Hepatic stellate cell (primary cell): ENCODE measurements at regions not wholly inside any gene's neighbourhood (a gene's known extent, or its start where the extent isn't known, plus 50 kb on each side); places are given as distances from the start of the nearest gene placed in this dataset.
"Not testable (repeated sequence)": the region's sequence is repeated elsewhere in the genome, so short reads cannot be mapped to it uniquely, and the experiment has no call there.

ENCODE experiments used
- DNase-seq: peaks from one replicate; pipeline ENCODE4 v3.0.0; 2011; ENCODE audit warnings: low spot score

DNA sequence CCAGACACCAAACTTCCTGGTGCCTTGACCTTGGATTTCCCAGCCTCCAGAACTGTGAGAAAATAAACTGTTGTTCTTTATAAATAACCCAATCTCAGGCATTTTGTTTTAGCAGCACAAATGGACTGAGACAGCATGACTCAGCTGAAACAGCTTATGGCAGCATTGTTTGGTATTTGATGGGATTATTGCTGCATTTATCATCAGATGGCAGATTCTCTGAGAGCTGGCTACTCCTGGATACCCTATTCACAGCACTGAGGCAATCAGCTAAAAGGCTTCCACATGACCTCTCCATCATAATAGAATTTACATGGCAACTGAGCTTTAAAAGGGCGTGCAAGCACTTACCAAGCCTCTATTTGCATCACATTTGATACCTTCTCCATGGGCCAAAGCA, 623.1 kb upstream of the CPEB2 start:
- DNase-seq: no peak

DNA sequence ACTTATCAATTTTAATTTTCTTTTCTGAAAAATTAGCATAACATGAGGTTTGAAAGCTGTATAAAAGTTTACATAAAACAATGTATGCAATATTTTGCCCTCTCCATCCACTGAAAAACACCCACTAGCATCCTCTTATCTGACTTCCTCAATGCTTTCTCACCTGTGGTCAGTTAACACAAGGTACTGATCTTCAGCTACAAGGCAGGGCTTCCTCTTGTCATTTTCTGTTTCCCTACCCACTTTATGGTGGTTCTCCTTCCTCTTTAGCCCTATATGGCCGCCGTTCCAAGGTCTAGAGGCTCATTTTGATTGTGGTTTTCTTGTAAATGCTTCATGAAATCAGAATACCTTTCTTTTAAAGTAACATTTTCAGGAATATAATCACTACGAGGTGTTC, 618.6 kb upstream of the CPEB2 start:
- DNase-seq: no peak

DNA sequence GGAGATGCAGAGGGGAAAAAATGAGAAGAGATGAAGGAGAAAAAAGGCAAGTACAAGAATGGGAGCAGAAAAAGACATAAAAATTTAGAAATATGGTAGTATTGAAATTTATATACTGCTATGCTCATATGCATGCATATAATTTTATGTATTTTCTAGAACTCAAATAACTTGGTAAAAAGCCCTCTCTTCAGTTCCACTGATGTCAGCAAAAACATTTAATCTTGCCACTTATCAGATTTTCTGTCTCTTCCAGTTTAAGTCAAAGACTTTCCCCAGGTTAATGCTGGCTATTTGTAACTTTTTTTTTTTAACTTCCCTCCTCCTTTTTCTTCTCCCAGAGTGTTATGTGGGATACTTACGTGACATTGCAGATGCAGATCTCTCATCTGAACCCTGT, 617.5 kb upstream of the CPEB2 start:
- no peak for DNase-seq

DNA sequence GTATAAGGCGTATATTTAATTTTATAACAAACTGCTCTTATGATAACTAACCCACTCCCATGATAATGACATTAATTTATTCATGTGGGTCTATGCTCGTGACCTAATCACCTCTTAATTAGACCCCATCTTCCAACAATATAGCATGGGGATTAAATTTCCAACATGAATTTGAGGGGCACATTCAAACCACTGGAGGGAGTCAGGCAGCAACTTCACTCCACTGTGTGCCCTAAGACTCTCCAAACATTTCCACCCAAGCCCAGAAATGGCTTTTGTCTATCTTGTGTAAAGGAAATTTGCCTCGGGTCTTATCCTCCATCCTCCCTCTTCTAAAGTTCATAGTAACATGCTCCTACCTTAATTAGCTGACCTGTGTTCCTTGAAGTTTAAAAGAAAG, 616.1 kb upstream of the CPEB2 start:
- no peak for DNase-seq

DNA sequence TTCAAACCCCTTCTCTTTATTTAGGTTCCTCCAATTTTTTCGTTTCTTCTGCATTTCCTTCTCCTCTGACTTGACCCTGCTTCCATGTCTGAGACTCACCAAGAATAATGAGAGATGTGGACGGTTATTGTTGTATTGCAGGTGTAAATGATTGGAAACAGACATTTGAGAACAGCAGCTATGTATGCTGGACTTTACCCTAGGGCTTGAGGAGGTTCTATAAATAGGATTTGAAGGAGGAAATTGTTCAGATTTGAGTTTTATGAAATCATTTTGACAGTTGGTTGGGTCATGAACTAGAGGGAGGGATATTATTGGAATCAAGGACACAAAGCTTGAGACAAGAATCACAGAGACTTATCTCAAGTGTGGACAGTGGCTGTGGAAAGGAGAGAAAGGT, 614.6 kb upstream of the CPEB2 start:
- DNase-seq: no peak

DNA sequence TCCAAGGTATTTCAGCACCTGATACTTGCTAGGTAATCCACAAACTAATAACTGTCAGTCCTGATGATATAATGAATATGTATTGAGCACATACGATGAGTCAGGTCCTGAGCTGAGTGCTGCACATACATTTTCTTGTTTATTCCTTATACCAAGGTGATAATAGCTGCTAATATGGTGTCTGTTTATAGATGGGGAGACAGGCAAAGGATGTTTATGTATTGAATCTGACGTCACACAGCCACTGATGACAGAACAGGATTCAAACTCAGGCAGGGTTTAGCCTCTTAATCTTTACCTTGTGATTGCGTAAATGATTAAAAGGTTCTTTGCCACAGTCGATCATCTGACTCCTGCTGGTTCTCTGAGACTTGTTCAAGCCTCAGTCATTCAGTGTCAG, 609.9 kb upstream of the CPEB2 start:
- no peak for DNase-seq

DNA sequence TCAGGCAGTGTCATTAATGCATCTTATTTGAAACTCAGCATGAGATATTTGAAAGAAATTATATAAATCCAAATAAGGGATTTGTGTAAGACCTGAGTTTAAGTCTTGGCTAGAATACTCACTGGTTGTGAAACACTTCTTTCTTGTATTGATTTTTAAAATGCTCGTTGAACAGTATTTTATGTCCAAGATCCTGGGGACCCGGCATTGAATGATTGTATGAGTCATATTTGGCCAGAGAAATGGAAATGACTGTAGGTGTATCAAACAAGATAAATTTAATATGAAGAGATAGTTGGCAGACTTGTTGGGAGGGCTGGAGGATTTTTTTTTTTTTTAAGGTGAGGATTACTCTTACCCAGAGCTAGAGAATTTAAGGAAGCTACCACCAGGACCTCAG, 606.1 kb upstream of the CPEB2 start:
- no peak for DNase-seq

DNA sequence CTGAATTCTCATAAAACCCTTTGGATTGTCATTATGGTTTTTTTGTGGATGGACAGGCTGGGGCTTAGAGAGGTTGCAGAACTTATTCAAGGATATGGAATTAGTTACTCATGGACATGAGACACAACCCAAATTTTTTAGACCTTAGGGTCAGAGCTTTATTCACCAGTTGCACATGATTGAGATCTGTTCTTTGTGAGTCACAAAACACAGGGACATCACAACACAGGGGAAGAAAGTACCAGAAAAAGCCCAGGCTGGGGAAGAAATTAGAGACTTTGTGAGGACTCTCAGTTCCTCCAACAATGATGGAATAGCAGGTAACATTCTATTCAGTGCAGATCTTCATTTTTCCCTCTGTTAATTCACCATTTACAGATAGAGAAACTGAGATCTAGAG, 602.4 kb upstream of the CPEB2 start:
- DNase-seq: no peak

DNA sequence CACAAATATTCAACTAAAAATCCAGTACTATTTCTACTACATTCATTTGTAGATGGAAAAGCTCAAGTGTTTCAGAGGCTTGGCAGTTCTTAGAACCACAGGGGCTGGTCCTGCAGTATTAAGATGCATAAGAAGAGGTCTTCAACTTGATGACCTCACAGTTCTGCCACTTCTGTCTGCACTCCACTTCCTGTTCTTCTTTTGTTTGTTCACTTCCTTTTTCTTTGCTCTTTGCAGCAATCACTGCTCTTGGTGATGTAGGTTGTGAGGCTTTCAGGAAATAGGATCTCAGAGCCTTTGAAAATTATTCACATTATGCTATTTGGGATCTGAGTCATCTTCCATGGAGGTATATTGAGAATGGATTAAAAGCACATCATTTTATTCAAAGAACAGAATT, 602.0 kb upstream of the CPEB2 start:
- DNase-seq: no peak

DNA sequence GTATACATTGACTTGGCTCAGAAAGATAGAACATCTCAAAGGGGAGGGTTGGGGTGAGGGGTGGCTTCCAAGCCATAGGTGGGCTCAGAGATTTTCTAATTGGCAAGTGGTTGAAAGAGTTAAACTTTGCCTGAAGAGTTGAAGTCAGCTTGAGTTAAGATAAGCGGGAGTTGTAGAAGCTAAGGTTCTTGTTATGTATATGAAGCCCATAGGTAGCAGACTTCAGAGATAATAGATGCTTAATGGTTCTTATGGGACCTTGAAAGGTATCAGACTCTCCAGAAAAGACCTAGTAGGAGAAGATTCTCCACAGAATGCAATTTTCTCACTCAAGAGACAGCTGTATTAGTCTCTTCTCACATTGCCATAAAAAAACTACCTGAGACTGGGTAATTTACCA, 599.1 kb upstream of the CPEB2 start:
- no peak for DNase-seq

DNA sequence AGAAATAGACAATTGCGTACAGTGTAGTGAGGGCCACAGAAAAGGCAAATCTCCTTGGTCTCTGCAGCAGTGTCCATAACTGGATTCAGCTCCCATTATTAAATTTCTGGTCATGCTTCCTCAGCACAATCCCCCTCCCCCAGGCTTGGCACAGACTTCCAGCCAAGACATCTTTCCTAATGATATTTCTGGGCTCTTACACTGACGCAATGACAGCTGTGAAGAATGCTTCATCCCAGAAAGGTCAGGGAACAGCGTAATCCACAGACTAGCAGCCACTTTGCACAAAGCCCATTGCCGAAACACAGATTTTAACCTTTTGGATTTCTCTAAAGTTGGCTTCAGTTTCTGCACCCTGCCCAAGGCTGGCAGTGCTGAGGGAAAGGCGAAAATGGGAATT, 597.6 kb upstream of the CPEB2 start:
- no peak for DNase-seq

DNA sequence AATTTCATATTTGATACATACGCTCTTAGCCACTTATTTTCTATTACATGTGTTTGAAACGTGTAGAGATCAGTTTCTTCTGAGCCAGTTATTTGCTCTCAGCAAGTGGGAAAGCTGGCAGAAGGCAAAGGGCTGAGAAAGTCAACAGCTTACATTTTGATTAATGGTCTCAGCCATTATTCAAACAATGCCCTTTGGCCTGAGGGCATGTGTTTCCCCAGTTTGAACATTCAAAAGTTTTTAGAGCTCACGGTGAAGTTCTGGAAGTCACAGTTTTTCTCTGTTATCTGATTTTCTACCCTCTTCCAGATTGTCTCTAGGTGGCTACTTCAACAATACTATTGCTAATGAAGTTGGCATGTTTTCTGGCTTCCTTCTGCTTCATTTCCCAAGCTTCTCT, 591.8 kb upstream of the CPEB2 start:
- no peak for DNase-seq

DNA sequence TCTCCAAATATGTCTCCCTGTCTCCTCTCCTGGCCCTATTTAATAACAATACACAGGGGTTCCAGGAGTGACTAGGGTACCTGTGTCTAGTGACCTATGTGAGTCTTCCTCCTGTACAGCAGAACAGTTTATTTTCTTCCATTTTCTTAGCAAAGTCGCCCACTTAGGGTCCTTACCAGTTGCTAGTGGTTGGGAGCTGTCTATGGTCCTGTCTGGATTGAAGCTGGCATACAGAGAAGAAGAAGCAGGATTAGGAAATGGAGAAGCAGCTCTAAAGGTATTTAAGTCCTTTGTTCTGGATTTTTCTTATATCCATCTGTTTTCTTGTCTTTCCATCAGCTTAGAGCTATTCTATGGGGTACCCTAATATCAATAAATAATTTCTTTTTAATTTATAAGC, 587.1 kb upstream of the CPEB2 start:
- no peak for DNase-seq

DNA sequence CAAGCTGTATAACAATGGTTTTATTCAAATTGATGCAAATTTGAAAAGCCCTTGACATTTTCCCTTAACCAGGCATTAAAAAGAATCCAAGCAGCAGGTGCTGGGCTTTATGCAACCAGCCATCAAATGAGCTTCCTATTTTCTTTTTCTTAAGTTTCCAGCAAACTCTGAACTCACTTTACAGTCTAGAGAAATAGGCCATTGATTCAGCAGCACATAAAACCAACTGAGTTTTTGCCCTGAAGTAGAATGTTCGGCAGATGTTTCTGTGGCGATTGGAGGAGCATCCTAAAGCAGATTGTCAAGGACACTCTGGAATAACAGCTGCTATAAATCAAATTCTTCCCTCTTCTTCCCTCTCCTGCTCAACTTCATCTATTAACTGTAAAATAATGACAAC, 582.8 kb upstream of the CPEB2 start:
- no peak for DNase-seq

DNA sequence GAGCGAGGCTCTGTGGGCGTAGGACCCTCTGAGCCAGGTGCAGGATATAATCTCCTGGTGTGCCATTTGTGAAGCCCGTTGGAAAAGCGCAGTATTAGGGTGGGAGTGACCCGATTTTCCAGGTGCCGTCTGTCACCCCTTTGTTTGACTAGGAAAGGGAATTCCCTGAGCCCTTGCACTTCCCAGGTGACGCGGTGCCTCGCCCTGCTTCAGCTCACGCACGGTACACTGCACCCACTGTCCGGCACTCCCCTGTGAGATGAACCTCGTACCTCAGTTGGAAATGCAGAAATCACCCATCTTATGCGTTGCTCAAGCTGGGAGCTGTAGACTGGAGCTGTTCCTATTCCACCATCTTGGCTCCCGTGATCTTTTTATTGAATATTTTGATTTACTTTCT, 576.0 kb upstream of the CPEB2 start:
- DNase-seq: not testable (repeated sequence)

DNA sequence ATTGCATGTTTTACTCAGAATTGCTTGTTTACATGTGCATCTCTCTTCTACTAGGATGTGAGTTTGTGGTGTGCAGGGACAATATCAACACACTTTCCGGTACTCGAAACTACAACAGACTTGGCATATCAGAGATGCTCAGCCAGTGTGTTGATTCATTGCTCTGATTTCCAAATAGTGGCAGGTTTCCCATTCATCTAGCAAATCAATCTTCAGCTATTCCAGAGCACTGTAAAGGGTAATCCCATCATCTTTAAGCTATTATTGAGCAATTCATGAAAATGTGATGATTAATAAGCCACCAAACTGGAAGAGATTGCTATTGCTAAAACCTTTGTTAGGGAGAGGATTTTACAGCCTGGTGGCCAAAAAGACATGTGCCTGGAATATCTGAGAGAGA, 574.2 kb upstream of the CPEB2 start:
- DNase-seq: no peak

DNA sequence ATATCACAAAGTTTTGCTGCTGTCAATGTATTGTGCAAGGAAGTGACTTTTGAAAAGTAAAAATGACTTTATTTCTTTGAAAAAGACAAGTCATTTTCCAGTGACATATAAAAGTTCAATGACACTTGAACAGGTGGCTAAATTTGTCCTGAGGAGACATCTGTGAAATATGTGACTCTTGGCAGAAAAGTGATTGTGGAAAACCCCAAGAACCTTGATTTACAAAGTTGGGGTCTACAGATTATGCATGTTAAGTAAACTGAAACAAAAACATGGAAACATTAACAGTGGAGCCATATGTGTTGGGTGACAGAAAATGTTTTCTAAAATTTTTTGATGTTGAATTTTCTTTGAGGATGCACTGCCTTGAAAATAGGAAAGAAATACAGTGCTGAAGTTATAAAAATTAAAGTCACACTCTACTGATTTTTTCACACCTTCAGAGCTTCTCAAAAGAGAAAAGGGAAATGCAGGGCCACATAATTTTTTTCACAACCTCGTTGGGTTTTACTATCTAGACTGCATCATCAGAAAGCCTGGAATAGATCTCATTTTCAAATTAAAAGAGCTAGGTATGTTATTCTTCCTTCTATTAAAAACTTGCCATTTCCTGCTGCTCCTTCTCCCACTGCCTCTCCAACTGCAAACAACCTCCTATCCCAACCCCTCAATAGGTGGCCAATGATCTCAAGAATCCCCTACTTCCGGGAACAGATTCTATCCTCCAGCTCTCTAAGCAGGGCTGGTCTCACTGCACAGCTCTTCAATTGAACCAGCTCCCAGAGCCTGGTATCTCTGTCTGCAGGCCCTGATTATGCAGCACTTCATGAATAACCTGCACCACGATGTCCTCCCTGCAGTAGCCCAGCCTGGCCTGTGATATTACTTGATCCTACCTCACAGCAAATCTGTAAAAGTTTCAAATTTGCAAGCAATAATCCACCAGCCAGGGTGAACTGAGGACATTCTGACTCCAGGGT, 570.8 kb upstream of the CPEB2 start:
- DNase-seq: no peak

DNA sequence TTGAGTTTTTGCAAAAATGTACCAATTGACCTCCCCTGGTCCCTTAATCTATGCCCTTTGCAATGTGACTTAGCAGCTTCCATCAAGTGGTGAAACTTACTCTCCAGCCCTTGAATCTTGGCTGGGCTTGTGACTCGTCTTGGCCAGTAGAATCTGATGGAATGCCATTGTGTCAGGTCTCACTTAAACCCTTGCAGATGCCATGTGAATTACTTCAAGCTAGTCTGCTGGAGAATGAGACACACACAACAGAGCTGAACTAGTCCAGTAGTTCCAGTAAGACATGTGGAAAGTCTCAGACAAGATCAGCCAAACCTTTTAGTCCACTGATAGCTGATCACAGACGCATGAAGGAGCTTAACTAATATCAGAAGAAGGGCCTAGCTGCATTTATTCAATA, 567.8 kb upstream of the CPEB2 start:
- no peak for DNase-seq

DNA sequence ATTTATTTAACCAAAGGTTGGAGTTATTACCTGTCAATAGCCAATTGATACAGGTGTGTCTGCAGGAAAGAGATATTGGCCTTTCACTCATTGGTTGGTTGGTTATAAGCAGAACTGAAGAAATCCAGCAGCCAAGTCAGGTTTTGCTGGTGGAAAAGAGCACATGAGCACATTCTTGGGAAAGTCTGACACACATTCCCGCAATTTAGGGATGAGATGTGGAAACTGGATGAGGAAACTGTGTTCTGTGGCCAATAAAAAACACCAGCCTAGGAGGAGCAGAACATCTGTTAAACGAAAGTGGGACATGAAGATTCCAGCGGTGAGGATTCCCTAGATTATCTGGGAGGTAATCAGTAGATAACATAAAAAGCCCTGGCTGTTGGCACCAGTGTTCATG, 567.4 kb upstream of the CPEB2 start:
- no peak for DNase-seq

DNA sequence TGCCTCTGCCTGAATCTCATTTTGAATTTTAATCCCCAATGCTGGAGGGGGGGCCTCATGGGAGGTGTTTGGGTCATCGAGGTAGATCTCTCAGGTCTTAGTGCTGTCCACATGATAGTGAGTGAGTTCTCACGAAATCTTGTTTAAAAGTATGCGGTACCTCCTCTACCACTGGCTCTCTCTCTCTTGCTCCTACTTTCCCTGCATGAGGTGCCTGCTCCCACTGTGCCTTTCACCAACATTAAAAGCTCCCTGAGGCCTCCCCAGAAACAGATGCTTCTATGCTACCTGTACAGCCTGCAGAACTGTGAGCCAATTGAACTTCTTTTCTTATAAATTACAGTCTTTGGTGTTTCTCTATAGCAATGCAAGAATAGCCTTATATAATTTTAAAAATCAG, 560.7 kb upstream of the CPEB2 start:
- no peak for DNase-seq

DNA sequence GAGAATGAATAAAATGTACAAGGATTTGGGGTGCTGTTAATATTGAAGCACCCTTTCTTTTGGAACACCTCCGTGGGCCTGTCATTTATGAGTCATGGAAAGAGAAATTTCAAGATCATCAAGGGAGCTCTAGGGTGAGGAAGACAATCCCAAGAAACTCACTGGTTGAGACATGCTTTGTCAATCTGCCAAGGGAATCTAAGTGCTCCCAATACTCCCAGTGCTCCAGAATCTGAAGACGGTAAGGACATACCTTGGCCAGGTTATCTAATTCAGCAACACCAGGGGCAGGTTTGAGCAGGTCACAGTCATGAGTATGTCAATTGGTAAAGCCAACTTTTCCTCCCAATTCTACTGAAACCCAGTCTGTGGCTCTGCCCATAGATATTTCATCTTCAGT, 556.4 kb upstream of the CPEB2 start:
- DNase-seq: no peak

DNA sequence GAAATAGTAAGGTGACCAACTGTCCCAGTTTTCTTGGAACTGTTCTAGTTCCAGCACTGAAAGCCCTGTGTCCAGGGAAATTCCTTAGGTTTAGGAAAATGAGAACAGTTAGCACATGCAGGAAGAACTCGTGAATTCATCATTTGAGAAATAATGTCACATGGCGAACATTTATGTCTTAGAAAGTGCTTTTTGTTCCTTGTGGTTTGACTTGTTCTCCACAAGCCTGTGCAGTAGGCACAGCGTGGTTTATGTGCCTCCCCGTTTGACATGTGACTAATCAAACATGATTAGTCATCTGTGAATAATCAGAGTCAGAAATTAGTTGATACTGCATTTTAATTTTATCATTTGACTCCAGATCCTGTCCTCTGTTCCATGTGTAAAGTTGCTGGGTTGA, 556.0 kb upstream of the CPEB2 start:
- no peak for DNase-seq

DNA sequence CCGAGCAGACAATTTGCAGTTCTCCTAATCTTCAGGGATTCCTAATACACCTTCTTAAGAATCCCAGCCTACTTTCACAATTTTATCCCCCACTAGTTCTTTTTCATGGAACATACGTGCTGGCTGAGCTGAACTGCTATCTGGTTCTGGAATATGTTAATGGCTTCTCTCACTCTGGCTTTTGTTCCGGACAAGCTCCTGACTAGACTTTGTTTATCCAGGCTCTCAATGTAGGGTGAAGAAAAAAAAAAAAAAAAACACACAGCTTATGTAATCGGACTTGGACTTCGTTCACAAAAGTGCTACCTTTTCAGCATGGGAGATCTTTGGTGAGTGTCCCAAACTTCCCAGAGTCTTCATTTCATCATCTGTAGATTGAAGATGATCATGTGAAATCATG, 555.4 kb upstream of the CPEB2 start:
- DNase-seq: no peak

DNA sequence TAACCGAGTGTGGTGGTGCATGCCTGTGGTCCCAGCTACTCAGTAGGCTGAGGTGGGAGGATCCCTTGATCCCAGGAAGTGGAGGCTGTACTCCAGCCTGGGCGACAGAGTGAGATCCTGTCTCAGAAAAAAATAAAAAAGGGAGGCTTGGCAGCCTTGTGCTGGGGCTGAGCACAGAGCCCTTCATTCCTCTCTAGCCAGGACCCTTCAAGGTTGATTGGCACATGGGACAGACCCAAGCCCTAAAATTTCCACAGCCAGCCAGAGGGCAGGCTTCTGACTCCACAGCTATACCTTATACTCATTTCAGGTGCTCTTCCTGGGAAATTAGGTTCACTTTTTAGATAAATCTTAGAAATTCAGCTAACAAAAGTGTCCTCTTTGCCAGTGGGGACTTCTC, 553.0 kb upstream of the CPEB2 start:
- no peak for DNase-seq
